ENCODE measurements at regions not wholly inside any gene's neighbourhood (a gene's known extent, or its start where the extent isn't known, plus 50 kb on each side); places are given as distances from the start of the nearest gene placed in this dataset.

DNA sequence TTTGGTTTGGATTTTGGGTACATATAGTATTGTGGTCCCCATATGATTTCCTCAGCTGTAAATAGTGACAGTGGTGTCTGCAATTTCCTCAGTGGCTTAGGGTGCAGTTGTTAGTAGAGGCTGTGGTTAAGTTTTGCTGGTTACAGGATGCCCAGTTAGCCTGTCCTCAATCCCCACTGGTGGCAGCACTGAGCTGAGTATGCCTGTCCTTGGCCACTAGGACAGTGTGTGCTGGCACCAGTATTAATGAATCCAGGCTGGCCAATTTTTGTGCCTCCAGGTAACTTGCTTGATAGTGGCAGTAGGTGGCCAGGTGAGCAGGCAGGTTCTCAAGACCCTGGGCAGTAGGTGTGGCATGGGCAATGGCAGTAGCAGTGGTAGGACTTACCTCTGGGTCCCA, 973.1 kb downstream of the TMEM182 start:
- no peak for DNase-seq (ENCODE audit: low spot score)

- no peak for DNase-seq (ENCODE audit: low spot score)
Observed at GRCh38 chr2:103738108-103738507, 976.3 kb downstream of the TMEM182 start.

DNA sequence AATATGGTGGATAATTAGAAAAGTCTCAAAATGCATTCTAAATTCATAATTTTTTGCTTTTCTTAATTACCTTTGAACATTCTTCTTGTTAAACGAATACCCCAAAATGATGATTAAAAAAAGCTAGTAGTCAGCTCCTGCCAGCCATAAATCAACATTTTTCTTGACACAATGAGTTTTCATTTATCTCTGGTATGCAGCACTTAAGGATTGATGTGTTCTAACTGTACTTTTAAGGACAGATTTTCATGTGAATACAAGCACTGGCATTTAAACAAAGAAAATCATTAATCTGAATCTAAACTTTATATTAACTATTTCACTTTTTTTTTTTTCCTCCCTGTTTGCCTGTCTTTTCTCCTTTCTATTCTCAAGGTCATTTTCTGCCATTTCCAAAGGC, 976.8 kb downstream of the TMEM182 start:
- no peak for DNase-seq (ENCODE audit: low spot score)

DNA sequence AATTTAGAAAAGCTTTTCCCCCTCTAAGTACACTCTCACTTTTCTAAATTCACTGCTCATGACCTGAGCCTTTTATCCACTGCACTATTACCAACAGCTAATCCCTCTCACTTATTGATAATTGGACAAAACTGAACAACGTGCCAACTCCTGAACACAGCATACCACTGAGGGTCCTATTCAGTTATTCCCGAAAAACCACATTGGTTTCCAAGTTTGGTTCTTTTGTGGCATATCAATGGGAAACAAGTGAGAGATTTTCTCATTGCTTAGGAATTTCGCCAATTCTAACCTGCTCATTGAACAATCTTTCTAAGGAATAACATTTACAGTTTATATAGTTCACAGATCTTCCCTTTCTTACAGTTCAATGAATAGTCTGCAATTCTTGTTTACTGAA, 977.4 kb downstream of the TMEM182 start:
- DNase-seq (ENCODE audit: low spot score) = no peak

DNA sequence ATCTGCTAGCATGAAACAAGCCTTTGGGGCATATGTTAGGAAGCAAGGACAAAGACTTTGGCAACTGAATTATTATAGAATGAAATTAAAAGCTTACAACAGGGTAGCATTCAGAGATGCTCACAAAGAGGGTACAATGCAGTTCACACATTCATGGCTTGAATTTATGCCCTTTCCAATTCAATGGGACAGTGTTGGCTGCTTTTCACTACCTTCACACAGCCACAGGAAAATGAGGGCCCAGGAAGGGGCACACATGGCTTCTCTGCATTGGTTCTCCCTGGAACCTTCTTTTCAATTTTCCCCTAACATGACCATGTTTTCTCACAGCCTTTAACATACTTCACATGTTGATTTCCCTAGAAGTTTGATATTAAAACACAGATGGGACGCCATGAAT, 978.1 kb downstream of the TMEM182 start:
- no peak for DNase-seq (ENCODE audit: low spot score)

- DNase-seq (ENCODE audit: low spot score) = no peak
Observed at GRCh38 chr2:103740631-103741030, 978.8 kb downstream of the TMEM182 start.

- DNase-seq (ENCODE audit: low spot score) = peak; percentile 10
Observed at GRCh38 chr2:103743195-103743594, 981.4 kb downstream of the TMEM182 start.

DNA sequence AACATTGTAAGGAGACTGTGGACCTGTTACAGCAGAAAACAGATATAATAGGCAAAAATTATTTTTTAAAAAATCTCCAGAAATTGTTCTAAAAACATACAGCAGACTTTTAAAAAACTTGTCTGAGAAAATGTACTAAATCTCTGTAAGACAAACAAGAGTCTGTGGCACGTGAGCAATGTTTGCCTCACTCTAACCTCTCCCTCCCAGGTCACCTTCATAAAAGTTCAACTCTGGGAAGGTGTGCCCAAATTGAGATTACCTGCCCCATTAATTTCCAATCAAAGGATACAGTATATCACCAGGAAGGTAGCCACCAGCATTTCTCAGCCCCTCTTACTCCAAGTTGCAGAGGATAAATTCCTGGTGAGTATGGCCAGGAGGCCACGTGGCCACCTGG, 992.7 kb downstream of the TMEM182 start:
- DNase-seq (ENCODE audit: low spot score) = no peak

DNA sequence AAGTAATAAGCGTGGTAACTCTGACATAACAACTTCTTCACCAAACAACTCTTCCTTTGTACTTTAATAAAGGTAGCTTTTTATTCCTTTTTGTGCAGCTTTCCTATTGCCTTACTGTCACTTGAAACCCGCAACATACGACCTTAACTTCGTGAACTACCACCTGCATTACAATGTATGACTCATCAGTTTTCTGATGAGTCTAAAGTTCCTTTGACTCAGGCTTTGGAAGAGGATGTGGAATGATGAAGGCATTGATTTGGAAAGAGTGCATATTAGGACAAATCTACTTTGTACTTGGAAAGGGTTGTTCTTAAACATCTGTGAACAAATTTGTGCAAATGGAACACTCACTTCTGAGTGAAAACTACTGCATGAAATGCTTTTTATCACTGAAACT, 1012.1 kb downstream of the TMEM182 start:
- peak; percentile 6 for DNase-seq (ENCODE audit: low spot score)

DNA sequence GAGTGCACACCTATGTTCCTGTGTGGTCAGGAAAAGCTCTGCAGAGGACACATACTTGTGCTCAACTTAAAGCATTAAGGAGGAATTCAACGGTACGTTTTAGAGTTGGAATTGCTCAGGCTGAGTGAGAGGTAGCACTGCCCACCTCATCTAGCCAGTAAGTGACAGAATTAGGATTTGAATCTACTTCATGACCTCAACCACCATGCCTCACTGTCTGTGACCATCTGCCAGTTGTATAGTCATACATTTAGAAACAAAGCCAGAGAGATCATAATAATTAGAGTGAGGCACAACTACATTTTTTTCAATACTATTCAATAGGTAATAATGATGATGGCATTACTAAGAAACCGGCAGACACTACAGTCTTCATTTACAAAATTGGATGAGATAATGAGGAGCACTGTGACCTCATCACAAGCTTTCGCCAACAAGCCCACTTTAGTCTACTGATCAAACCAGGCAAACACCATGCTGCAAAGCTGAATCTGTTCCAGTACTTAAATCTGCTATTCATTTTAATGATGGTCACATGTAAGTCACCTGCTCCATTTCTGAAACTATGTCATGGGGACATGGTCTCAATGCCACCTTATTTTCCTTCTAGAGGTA, 1018.4 kb downstream of the TMEM182 start:
- no peak for DNase-seq (ENCODE audit: low spot score)

DNA sequence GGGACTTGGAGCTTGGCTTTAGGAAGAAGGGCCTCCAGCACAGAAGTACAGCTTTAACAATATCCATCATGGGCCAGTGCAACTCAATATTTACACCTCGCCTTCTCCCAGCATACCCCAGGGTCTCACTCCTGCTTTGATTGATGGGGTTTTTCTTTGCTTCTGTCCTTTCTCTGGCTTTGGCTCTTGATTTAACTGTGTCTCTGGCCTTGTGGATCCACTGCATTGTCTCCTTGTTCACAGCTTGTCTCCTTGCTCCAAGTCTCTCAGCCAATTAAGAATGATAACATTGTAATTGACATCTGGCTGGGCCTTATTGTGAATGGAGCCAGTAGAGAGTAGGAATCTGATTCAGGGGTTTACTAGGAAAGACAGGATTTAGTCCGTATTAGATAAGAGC, 1019.5 kb downstream of the TMEM182 start:
- no peak for DNase-seq (ENCODE audit: low spot score)

GRCh38 chr2:103784261-103784660, 1022.4 kb downstream of the TMEM182 start:
- peak; percentile 11 for DNase-seq (ENCODE audit: low spot score)

DNA sequence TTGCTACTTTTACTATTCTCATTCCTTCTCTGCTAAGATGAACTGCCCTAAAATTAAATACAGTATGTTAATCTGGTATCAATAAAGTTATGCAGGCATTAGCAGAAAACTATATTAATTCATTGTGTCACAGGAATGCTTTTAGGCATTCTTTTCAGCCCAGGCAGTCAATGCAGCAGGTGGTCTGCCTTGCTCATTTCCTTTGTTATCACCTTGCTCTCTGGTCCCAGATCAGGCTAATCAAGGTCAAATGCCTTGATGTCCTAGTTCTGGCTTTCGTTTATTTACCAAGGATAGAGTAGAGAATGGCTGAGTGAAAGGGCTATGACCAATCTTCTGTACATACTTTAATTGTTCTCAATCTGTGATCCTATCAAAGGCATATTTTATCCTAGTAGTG, 1023.6 kb downstream of the TMEM182 start:
- peak; percentile 26 for DNase-seq (ENCODE audit: low spot score)

DNA sequence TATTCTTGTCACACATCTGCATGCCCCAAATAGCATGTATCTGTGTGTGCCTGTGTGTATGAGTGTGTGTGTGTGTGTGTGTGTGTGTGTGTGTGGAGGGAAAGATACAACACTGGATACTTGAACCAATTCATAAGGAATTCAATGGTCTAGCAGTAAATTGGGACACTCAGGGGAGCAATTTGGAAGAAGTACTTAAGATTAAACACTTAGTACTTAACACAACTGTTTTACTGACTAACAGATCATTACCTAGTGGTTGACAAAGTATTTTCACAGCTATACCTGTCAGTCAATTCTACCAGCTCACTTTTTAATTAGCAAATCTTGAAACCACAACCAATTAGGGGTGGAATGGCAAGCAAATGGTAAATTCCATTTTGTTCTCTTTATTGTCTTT, 1024.1 kb downstream of the TMEM182 start:
- no peak for DNase-seq (ENCODE audit: low spot score)

- DNase-seq (ENCODE audit: low spot score) = no peak
Observed at GRCh38 chr2:103788389-103788788, 1026.6 kb downstream of the TMEM182 start.

DNA sequence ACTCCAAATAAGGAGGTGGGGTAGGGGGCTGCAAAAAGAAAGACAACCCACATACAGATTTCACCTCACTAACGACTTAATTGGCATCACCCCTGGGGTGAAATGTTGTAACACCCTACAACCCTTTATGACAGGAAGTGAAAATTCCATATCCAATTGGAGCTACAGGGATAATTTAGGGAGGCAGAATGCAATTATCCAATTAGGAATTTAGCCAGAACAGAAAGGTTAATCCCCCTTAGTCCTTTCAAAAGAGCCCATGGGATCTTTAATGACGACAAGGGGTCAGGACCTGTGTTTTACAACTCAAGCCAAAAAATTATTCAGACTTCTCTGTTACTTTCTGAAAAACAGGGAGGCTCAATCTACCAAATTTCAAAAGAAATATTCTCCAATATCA, 1027.1 kb downstream of the TMEM182 start:
- DNase-seq (ENCODE audit: low spot score) = no peak

GRCh38 chr2:103789381-103790095, 1027.7 kb downstream of the TMEM182 start:
- peak; percentile 54 for DNase-seq (ENCODE audit: low spot score)

DNA sequence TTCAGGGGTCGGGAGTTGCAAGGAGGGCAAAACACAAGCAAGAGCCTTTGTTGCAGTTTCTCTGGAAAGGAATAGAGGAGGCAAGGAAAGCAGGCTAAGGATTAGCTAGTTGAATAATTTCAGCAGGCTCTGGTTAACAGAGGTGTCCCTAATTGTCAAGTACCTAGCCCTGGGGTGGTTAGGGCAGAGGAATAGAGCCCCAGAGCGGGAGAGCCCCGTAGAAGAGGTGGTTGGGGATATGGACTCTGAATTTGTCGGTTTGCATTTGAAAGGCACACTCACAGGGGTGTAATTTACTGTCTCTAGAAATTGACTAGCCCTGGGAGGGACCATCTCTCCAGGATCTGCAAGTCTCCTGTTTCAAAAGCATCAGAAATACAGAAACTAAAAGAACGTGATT, 1030.2 kb downstream of the TMEM182 start:
- DNase-seq (ENCODE audit: low spot score) = peak; percentile 63

- DNase-seq (ENCODE audit: low spot score) = no peak
Observed at GRCh38 chr2:103798291-103798690, 1036.5 kb downstream of the TMEM182 start.

GRCh38 chr2:103804013-103804412, 1042.2 kb downstream of the TMEM182 start:
- no peak for DNase-seq (ENCODE audit: low spot score)

- DNase-seq (ENCODE audit: low spot score) = no peak
Observed at GRCh38 chr2:103805746-103806145, 1043.9 kb downstream of the TMEM182 start.

DNA sequence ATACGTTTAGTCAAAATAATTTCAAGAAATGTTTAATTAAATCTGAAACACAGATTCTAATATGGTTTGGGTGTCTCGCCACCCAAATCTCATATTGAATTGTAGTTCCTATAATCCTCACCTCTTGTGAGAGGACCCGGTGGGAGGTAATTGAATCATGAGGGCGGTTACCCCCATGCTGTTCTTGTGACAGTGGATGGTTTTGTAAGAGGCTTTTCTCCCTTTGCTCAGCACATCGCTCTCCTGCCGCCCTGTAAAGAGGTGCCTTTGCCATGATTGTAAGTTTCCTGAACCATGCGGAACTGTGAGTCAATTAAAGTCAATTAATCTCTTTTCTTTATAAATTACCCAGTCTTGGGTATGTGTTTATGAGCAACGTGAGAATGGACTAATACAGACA, 1045.1 kb upstream of the POU3F3 start:
- DNase-seq (ENCODE audit: low spot score) = no peak

GRCh38 chr2:103809415-103809814, 1044.5 kb upstream of the POU3F3 start:
- DNase-seq (ENCODE audit: low spot score) = no peak

DNA sequence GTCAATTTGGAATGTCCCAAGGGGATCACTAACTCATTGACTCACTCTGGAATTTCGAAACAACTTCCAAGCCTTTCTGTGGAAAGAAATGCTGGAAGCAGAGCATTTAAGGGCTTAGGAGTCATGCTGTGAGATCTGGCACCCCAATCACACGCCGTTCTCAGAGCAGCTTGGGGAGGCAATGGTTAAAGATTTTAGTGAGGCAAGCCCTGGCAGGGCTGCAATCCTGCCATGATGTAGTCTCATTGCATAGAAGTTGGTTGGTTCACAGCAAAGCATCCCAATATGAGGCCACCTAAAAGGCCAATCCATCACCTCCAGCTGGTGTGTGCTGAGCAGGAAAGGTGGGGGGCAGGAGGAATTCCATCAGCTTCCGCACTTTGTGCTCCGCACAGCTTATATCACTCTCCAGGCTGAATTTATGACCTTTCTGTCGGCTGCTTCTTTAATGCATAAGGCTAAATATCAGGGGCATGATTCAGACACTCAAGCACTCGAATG, 1043.9 kb upstream of the POU3F3 start:
- no peak for DNase-seq (ENCODE audit: low spot score)

Measured in iPS-NIHi11 (cell line).